HG03066 (cell line): ENCODE measurements at regions not wholly inside any gene's neighbourhood (a gene's known extent, or its start where the extent isn't known, plus 50 kb on each side); places are given as distances from the start of the nearest gene placed in this dataset.

Source experiments
- ATAC-seq: cut with Tn5 transposase; IDR thresholded peaks from one replicate; pipeline ENCODE4 v1.9.1; 2021; ENCODE audit warnings: low read depth; ENCODE audit not compliant: unreplicated experiment

DNA sequence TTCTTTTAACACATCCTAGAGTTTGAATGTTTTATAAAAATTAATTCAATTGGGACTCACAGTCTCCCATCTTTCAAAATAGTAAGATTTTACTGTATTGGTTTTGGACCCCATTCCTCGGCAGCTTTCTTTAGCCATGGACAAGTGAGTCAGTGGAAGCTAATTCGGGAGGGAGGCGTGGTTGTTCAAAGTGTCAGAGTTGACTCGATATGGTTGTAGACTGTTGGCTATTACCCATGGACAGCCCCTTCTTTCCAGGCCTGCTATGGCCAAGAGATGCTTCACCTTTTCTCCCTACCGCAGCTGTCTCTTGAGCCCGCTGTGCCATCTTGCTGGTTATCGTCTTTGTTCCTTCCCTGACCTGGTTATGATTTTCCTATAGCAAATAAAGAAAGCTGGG, 243.0 kb downstream of the CD83 start:
- no peak for ATAC-seq

- no peak for ATAC-seq
These were observed 243.7 kb downstream of the CD83 start for GRCh38 chr6:14361297-14361696.

DNA sequence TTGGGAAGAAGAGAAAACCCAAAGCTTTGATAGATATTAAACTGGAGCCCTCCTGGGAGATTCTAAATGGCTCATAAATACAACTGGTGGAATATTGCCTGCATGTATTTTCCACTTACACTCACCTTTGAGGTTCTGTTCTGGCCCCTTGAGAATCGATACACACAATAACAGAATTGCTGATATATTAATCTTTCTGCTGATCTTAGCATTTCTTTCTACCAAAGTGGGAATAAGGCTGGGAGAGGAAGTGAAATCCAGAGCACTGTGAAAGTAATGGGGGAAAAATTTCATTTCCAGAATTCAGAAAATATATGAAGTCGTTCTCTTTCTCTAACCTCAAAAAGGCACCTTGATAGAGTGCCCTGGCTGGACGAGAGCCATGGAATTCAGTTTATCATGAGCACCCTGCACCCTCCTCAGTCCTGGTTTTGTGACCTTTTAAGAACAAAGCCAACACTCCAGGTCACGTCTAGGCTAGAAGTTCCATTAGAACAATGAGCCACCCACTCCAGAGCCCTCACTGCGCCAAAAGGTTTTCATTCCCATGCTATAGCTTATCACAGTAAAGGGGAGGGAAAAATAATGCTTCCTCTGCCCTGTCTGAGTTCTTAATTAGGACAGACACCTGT, 244.5 kb downstream of the CD83 start:
- ATAC-seq, result no peak

DNA sequence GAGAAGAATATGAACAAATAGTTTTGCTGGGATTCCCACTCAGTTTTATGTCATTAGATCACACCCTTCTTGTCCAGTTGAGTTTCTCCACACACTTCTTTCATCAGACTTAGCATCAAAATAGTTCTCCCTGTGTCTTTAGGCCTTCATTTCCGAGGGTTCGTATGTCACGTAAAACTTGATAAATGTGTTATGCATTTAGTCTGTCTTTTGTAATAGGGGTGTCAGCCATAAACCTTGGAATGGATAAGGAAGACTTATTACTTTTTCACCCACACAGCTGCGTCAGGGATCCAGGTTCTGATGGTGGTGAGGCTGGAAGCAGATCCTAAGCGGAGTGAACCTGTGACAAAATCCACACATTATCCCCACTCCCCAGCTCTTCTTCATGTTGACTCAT, 246.8 kb downstream of the CD83 start:
- no peak for ATAC-seq

DNA sequence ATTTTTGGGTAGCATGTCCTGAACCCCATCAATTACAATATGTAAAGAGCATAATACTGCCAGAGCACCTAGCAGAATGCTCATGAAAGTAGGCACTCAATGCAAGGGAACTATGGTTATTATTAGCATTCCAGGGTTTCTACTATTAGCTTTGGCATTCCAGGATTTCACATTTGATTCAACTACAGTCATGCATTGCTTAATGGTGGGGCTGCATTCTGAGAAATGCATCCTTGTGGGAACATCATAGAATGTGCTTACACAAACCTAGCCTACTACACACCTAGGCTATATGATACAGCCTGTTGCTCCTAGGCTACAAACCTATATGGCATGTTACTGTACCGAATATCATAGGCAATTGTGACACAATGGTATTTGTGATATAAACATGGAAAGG, 247.8 kb downstream of the CD83 start:
- no peak for ATAC-seq

- no peak for ATAC-seq
These were observed 248.7 kb downstream of the CD83 start for GRCh38 chr6:14366315-14366714.

- no peak for ATAC-seq
These were observed 249.3 kb downstream of the CD83 start for GRCh38 chr6:14366872-14367271.

- ATAC-seq, result no peak
These were observed 249.7 kb downstream of the CD83 start for GRCh38 chr6:14367296-14367695.

DNA sequence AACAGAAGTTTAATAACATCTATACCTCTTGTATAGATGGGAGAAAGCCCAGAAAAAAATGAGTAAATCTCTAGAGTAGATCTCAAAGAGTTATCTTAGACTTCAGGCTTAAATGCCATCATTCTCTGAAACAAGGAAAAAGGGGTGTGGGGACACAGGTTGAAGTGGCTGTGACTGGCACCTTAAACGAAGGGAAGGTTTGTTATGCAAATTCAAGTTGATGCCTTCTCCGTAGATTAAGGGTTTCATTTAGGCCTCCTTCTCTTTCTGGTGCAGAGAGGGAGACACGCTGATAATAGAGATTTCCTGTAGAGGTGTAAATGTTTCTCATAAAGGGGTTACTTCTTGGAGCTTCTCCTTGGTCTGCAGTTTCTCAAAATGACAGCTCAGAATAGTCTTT, 252.1 kb downstream of the CD83 start:
- ATAC-seq, result no peak

DNA sequence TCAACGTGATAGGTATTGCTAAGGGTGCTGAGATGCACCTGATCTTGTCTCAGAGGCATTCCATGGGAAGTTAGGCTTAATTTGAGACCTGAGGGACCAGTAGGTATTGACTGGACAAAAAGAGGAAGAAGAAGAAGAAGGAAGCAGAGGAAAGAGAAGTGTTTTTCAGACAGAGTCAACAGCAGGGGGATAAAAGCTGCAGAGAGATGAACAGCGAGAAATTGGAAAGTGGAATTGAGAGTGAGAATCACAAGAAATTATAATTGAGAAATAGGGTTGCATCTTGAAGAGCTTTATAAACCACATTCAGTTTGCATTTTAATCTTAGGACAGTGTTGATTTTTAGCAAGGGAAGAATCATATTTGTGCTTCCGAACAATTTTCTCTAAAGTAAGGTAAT, 254.0 kb downstream of the CD83 start:
- ATAC-seq, result no peak

DNA sequence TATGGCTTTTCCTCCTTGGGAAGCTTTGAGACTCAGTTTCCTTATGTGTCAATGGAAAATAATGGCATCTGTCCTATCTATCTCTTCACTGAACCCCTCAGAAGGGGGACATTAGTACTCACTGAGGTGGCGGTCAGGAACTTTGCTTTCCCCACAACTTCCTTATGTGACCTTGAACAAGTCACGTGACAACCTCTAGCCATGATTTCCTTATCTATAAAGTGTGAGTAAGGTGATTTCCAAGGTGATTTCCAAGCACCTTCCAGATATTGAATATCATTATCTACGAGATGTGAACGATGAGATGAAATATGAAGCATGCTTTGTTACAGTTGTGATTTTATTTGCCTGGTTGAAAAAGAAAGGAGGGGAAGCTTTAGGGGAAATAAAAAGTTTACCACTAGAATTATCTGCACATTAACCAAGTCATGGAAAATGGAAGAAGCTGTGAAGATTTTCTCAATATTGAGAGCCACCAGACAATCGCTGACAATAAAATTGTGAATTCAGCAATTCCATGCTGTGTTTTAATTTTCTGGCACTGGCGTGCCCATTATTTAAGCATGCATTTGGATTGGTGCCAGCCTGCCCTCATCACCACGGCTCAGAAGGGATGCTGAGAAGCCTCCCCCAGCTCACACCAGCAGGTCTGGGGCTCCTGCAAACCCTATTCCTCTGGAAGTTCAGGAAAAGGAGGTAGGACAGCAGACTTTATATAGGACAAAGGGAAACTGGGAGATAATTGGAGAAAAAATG, 255.3 kb downstream of the CD83 start:
- ATAC-seq, result no peak

DNA sequence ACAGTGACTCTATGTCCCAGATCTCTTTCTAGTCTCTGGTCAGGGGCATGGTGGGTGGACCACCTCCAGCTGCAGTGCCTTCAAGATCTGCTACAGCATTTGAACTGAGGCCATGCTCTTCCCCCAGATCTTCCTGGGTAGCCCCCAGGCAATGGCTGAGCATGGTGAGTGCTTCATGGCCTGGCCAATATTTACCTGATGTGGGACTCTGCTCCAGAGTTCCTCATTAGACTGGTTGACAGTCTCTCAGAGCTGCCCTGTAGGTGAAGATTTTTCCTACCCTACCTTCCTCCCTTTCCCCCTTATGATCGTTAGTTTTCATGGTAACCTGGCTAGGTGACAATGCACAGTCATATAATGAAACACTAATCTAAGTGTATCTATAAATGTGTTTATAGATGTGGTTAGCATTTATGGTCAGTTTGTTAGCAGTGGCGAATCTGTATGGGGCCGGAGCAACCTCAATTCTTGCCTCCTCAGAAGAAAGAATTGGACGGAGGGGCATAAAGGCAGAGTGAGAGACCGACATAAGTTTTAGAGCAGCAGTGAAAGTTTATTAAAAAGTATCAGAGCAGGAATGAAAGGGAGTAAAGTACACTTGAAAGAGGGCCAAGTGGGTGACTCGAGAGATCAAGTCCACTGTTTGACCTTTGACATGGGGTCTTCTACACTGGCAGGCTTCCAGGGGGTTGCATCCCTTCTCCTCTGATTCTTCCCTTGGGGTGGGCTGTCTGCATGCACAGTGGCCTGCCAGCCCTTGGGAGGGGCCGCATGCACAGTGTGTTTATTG, 256.3 kb downstream of the CD83 start:
- no peak for ATAC-seq

GRCh38 chr6:14375930-14376329, 258.4 kb downstream of the CD83 start:
- ATAC-seq, result no peak

DNA sequence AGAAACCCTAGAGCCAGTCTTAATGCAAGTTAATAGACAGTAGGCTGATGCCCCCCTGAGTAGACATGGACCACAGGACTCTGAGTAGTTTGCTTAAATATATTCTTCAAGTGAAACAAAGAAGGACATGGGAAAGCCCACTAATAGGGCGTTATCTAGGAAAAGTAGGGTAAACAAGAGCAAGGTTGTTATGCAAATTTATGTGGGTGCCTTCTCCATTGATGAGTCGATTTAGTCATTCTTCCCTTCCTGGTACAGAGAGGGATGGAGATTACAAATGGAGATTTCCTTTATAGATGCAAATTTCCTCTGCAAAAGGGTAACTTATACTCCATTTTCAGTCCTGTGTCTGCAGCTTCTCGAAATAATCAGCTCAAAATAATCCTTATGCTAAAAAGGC, 262.0 kb downstream of the CD83 start:
- no peak for ATAC-seq

GRCh38 chr6:14380086-14380820, 262.7 kb downstream of the CD83 start:
- no peak for ATAC-seq

DNA sequence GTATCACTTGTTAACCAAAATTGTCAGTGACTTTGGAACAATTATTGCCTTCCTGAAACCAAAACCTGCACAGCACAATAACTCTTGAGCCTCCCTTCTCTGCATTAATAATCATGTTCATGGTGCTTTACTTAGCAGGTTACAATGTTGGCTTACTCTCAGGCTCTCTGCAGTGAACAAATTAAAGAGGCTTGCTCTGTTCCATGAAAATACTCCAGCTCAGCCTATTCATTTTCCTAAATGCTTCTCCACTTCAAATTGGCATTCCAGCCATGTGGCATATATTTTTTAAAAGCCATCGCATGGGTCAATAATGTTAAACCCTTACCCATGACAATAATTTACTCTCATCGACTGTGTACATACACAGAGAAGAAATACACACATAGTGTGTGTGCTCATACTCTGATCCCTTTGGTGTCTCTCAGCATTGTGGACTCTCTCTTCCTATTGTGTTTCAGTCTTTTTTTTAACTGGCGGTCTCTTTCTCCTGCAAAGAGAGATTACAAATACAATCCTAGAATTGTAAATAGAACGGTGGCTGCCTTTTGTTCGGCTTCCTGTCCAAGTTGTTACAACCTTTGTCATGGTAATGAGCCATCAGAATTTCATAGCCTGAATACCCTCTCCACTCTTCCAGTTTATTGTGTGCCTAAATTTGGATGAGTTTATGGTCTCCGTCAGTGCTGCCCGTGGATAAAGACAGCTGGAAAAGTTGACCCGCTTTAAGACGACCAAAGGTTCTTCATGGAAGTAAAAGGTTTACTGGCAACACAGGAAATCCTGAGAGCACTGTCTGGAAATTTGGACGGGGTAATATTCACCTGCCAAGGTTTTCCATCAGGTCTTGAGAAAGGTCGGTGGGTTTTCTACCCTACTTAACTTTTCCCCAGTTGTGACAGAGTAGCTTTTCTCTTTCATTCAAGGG, 263.6 kb downstream of the CD83 start:
- ATAC-seq, result no peak

GRCh38 chr6:14381829-14382677, 264.5 kb downstream of the CD83 start:
- no peak for ATAC-seq

GRCh38 chr6:14382678-14383236, 265.2 kb downstream of the CD83 start:
- ATAC-seq, result no peak
